ENCODE measurements at regions not wholly inside any gene's neighbourhood (a gene's known extent, or its start where the extent isn't known, plus 50 kb on each side); places are given as distances from the start of the nearest gene placed in this dataset.

- Histone ChIP-seq H3K27me3 (no peaks in the 10 kb centered on the region), H3K4me1 (peaks cover 0 to 12% (median 3%) of the 10 kb centered on the region in 4 donors), H3K27ac (replicated peaks in 1 of 4) (no peak overlapping the region), H3K9me3 (no peaks in the 10 kb centered on the region), H3K36me3 (no peaks in the 10 kb centered on the region), H3K4me3 (no peak overlapping the region)
- TF ChIP-seq CTCF (IDR thresholded peaks at IDR 0.05) (no peak), POLR2A (IDR thresholded peaks at IDR 0.05; ENCODE audit: low read depth) (no peak), POLR2AphosphoS5 (IDR thresholded peaks at IDR 0.05) (no peak), EP300 (IDR thresholded peaks at IDR 0.05) (no peak)
- 75% methylated on average over 11 of the region's 12 CpGs for WGBS
- intact Hi-C loops (cut with DNase I): no loop called here
- DNase-seq (ENCODE audit: extremely low spot score): no peak
These were observed 98.8 kb upstream of the TAF1B start for GRCh38 chr2:9744256-9745004.

GRCh38 chr2:9745153-9745899 lies 97.9 kb upstream of the TAF1B start:
- no peak overlapping the region for H3K27ac ChIP-seq (replicated peaks in 1 of 4)
- TF ChIP-seq POLR2AphosphoS5 (IDR thresholded peaks at IDR 0.05) (no peak), EP300 (IDR thresholded peaks at IDR 0.05) (no peak), POLR2A (IDR thresholded peaks at IDR 0.05; ENCODE audit: low read depth) (no peak), CTCF (IDR thresholded peaks at IDR 0.05) (no peak)
- intact Hi-C loops (cut with DNase I): no loop called here
- H3K4me3 ChIP-seq: no peak overlapping the region
- no peaks in the 10 kb centered on the region for H3K36me3 ChIP-seq
- H3K27me3 ChIP-seq: no peaks in the 10 kb centered on the region
- 78% methylated on average over 3 of the region's 3 CpGs for WGBS
- no peaks in the 10 kb centered on the region for H3K9me3 ChIP-seq
- DNase-seq (ENCODE audit: extremely low spot score): no peak
- peaks cover 0 to 6% (median 0%) of the 10 kb centered on the region in 4 donors for H3K4me1 ChIP-seq

GRCh38 chr2:9747396-9747795 lies 95.9 kb upstream of the TAF1B start:
- 79% methylated on average over 4 of the region's 4 CpGs for WGBS
- DNase-seq (ENCODE audit: extremely low spot score): no peak
- TF ChIP-seq CTCF (IDR thresholded peaks at IDR 0.05) (no peak), POLR2AphosphoS5 (IDR thresholded peaks at IDR 0.05) (no peak), POLR2A (IDR thresholded peaks at IDR 0.05; ENCODE audit: low read depth) (no peak), EP300 (IDR thresholded peaks at IDR 0.05) (no peak)
- Histone ChIP-seq H3K4me3 (no peak overlapping the region), H3K36me3 (no peaks in the 10 kb centered on the region), H3K4me1 (peaks cover 0 to 7% (median 6%) of the 10 kb centered on the region in 4 donors), H3K27ac (replicated peaks in 1 of 4) (no peak overlapping the region), H3K27me3 (no peaks in the 10 kb centered on the region), H3K9me3 (no peaks in the 10 kb centered on the region)
- intact Hi-C loops (cut with DNase I): no loop called here

GRCh38 chr2:9748577-9748976 lies 94.7 kb upstream of the TAF1B start:
- no peak for TF ChIP-seq CTCF (IDR thresholded peaks at IDR 0.05)
- no peak for TF ChIP-seq POLR2A (IDR thresholded peaks at IDR 0.05; ENCODE audit: low read depth)
- no peak for TF ChIP-seq EP300 (IDR thresholded peaks at IDR 0.05)
- no peak for TF ChIP-seq POLR2AphosphoS5 (IDR thresholded peaks at IDR 0.05)
- 92% methylated on average over 6 of the region's 6 CpGs for WGBS
- DNase-seq (ENCODE audit: extremely low spot score): no peak
- intact Hi-C loops (cut with DNase I): no loop called here
- H3K4me1 ChIP-seq: peaks cover 9 to 19% (median 17%) of the 10 kb centered on the region in 4 donors
- no peaks in the 10 kb centered on the region for H3K36me3 ChIP-seq
- H3K27me3 ChIP-seq: peaks cover 0 to 1% (median 0%) of the 10 kb centered on the region in 4 donors
- no peaks in the 10 kb centered on the region for H3K9me3 ChIP-seq
- no peak overlapping the region for H3K27ac ChIP-seq (replicated peaks in 1 of 4)
- no peak overlapping the region for H3K4me3 ChIP-seq

Data from esophagus muscularis mucosa (tissue), 4 donors.